ENCODE measurements at regions not wholly inside any gene's neighbourhood (a gene's known extent, or its start where the extent isn't known, plus 50 kb on each side); places are given as distances from the start of the nearest gene placed in this dataset.

DNA sequence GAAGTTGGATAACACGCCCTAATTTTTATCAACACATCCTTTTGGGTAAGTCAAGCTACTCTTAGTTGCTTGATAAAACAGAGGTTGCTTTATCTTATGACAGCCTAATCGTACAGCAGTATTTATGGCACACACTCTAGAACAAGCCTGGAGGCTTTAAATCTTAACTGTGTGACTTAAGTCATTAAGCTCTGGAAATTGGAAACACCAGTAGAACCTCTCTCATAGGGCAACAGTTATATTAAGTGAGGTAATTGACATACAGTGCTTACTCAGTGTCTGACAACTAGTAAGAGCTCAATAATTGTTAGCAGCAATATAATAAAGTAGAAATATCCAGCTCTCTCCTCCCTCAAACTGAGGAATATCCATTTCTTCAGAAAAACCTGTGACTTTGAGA is 808.9 kb upstream of the WWC1 start:
- FAIRE-seq: no peak

DNA sequence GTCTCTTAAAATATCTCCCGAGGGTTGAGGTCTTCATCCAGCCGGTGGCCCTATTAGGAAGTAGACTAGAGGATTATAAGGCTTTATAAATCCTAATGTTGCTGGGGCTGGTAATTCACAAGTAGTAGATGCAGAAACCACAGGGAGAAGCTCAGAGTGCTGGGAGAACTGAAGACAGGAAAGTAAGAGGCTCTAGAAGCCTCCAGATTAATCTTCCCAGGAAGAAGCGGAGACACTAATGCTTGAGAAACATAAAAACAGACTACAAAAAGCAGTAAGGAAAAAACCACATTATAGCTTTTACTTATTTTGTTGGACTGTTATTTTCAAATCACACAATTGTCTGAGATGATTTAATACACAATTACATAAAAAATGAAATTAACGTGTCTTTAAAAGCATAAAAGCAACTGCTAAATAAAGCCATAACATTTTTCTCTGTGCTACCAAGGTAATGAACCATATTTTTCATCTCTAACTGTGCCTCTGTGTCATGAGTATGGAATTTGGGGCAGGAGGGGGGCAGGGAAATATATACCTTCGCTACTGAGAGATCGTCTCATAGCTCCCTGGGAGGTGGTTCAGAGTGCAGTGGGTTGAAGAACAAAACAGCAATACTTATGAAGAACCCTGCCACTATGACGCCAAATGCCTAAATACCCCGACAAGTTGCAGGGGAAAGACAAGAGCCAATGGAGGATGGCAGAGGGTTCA is 806.2 kb upstream of the WWC1 start:
- Histone ChIP-seq H3K27me3 (no peaks in the 10 kb centered on the region), H3K36me3 (no peaks in the 10 kb centered on the region), H3K4me3 (no peak overlapping the region), H3K27ac (no peak overlapping the region), H3K9me3 (no peaks in the 10 kb centered on the region), H3K4me1 (no peaks in the 10 kb centered on the region)
- no peak for DNase-seq
- FAIRE-seq: no peak
- 85% methylated on average over 8 of the region's 8 CpGs for WGBS, 2 donors
- TF ChIP-seq, protein P1, sequence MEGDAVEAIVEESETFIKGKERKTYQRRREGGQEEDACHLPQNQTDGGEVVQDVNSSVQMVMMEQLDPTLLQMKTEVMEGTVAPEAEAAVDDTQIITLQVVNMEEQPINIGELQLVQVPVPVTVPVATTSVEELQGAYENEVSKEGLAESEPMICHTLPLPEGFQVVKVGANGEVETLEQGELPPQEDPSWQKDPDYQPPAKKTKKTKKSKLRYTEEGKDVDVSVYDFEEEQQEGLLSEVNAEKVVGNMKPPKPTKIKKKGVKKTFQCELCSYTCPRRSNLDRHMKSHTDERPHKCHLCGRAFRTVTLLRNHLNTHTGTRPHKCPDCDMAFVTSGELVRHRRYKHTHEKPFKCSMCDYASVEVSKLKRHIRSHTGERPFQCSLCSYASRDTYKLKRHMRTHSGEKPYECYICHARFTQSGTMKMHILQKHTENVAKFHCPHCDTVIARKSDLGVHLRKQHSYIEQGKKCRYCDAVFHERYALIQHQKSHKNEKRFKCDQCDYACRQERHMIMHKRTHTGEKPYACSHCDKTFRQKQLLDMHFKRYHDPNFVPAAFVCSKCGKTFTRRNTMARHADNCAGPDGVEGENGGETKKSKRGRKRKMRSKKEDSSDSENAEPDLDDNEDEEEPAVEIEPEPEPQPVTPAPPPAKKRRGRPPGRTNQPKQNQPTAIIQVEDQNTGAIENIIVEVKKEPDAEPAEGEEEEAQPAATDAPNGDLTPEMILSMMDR (IDR thresholded peaks at IDR 0.05): no peak
- no peak for ATAC-seq
- intact Hi-C loops (cut with DNase I): no loop called here

More for the DNA sequence above, 808.9 kb upstream of the WWC1 start:
- Histone ChIP-seq H3K9me3 (no peaks in the 10 kb centered on the region), H3K4me3 (no peak overlapping the region), H3K4me1 (no peaks in the 10 kb centered on the region), H3K27ac (no peak overlapping the region), H3K27me3 (no peaks in the 10 kb centered on the region), H3K36me3 (no peaks in the 10 kb centered on the region)
- TF ChIP-seq, protein P1 (IDR thresholded peaks at IDR 0.05): no peak
- ATAC-seq: no peak
- intact Hi-C loops (cut with DNase I): no loop called here
- no peak for DNase-seq
- 65 to 70% methylated on average over 2 of the region's 2 CpGs for WGBS, 2 donors

DNA sequence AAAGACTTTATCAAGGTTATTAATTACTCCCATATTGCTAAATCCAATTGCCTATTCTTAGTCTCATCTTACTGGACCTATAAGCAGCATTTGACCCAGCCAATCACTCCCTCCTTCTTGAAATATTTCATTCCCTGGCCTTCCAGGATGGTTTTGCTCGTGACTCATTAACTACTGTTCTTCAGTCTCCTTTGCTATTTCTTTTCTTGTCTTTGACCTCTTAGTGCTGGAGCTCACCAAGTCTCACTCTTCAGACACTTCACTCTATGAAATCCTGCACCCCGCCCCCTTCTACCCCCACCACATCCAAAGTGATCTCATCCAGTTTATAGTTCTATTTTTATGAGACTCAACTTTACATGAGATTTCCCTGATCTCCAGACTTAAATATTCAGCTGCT is 803.1 kb upstream of the WWC1 start:
- TF ChIP-seq, protein P1 (IDR thresholded peaks at IDR 0.05): no peak
- intact Hi-C loops (cut with DNase I): no loop called here
- no peak overlapping the region for H3K4me3 ChIP-seq
- H3K4me1 ChIP-seq: no peaks in the 10 kb centered on the region
- ATAC-seq (no peak), DNase-seq (no peak), FAIRE-seq (no peak)
- H3K36me3 ChIP-seq: no peaks in the 10 kb centered on the region
- H3K27ac ChIP-seq: no peak overlapping the region
- H3K27me3 ChIP-seq: no peaks in the 10 kb centered on the region
- WGBS, 2 donors: 78 to 81% methylated on average over 2 of the region's 2 CpGs
- H3K9me3 ChIP-seq: no peaks in the 10 kb centered on the region

DNA sequence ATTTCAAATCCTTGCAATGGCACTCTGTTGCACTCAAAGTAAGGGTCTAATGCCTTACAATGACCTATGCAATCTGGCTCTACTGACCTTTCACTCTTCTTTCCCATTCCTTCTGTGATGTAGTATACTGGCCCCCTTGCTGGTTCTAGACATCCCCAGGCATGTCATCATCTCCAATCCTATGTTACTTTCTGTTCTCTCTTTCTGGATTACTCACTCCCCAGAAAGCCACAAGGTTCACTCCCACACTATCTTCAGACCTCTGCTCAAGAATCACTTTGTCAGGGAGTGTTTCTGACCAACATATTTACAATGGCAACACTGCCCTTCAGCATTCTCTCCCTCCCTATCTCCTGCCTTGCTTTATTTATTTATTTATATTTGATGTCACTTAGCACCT is 802.2 kb upstream of the WWC1 start:
- H3K4me1 ChIP-seq: no peaks in the 10 kb centered on the region
- intact Hi-C loops (cut with DNase I): no loop called here
- ATAC-seq (no peak), FAIRE-seq (no peak), DNase-seq (no peak)
- H3K27ac ChIP-seq: no peak overlapping the region
- no peaks in the 10 kb centered on the region for H3K36me3 ChIP-seq
- no peaks in the 10 kb centered on the region for H3K9me3 ChIP-seq
- H3K27me3 ChIP-seq: no peaks in the 10 kb centered on the region
- H3K4me3 ChIP-seq: no peak overlapping the region
- TF ChIP-seq, protein P1 (IDR thresholded peaks at IDR 0.05): no peak

DNA sequence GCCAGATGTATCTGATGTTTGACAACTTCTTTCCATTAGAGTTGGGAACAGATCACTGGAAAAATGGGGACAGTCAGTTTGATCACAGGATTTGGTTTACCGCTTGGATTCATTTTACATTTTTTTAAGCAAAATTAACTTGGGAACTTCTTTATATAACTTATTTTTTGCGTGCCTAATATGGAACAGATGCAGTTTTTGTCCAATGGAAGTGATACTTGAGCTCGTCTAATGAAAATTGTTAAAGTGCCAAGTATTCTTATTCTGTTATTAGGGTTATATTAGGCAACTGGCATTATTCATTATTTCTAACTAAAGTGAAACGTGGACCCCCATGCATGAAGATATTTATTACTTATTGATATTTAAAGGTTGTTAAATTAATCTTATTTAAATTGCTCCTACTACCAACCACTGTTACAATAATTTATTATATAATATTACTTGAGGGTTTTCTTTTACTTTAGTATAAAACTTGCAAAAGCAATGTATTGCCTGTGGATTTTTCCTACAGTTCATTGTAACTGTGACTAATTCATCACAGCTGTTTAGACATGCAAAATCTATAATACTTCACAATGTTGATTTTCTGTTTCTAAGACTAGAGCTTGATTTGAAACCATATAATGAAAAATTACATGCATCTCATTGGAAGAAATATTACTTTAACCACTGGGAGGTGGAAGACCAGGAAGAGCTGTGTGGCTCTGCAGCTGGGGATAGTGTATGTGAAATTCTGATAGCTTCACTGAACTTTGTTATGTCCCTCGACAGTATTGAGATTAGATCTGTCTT is 787.3 kb upstream of the WWC1 start:
- ATAC-seq (no peak), DNase-seq (no peak), FAIRE-seq (no peak)
- H3K36me3 ChIP-seq: no peaks in the 10 kb centered on the region
- intact Hi-C loops (cut with DNase I): no loop called here
- H3K4me1 ChIP-seq: no peaks in the 10 kb centered on the region
- WGBS, 2 donors: 52 to 58% methylated on average over 5 of the region's 5 CpGs
- H3K27ac ChIP-seq: no peak overlapping the region
- no peaks in the 10 kb centered on the region for H3K27me3 ChIP-seq
- TF ChIP-seq, protein P1 (IDR thresholded peaks at IDR 0.05): no peak
- no peak overlapping the region for H3K4me3 ChIP-seq
- no peaks in the 10 kb centered on the region for H3K9me3 ChIP-seq

All from pancreas (tissue), 10 donors.